IMR-90 (cell line): ENCODE measurements at regions not wholly inside any gene's neighbourhood (a gene's known extent, or its start where the extent isn't known, plus 50 kb on each side); places are given as distances from the start of the nearest gene placed in this dataset.

Source experiments
- ATAC-seq: fragments of 200-7000 bp; cut with Tn5 transposase; 2 replicates; pipeline ENCODE4 v1.9.1; 2020; ENCODE audit warnings: low read depth, mild to moderate bottlenecking, moderate library complexity
- BruUV-seq: library from RNA; stranded (reverse); fragments of 400-500 nt; replicated peaks from 2 replicates; lab custom pipeline; 2021; lab: Mats Ljungman, UMichigan
- CTCF ChIA-PET: fragments of 300-600 bp; formaldehyde crosslinking; extraction: SDS; loops from one replicate; lab custom pipeline; 2021; ENCODE audit warnings: antibody characterized with exemption; lab: Yijun Ruan, JAX
- POLR2A ChIA-PET: fragments of 300-600 bp; sonication (Branson Sonifier 250); formaldehyde crosslinking; loops from one replicate; lab custom pipeline; 2022; ENCODE audit warnings: antibody characterized with exemption; ENCODE audit not compliant: unreplicated experiment; lab: Charles Lee
- DNase-seq: peaks from one replicate; pipeline ENCODE4 v3.0.0; 2013
- H2AFZ ChIP-seq: replicated peaks from 2 replicates; pipeline ENCODE3; 2013; ENCODE audit warnings: low read length, mild to moderate bottlenecking; ENCODE audit not compliant: poor library complexity
- H2AK5ac ChIP-seq: 2 replicates; pipeline ENCODE4 v1.6.1; 2013; ENCODE audit warnings: low read depth, low read length, inconsistent platforms
- H2AK9ac ChIP-seq: replicated peaks from 2 replicates; pipeline ENCODE3; 2013; ENCODE audit warnings: mild to moderate bottlenecking, low read depth, low read length, moderate library complexity; ENCODE audit not compliant: poor library complexity
- H2BK120ac ChIP-seq: 2 replicates; pipeline ENCODE4 v1.6.1; 2013; ENCODE audit warnings: low read depth, low read length, inconsistent platforms
- H2BK15ac ChIP-seq: 3 replicates; pipeline ENCODE4 v1.6.1; 2013; ENCODE audit warnings: low read depth, low read length, inconsistent platforms
- H2BK20ac ChIP-seq: 2 replicates; pipeline ENCODE4 v1.6.1; 2013; ENCODE audit warnings: low read depth, mild to moderate bottlenecking, inconsistent platforms, low read length, moderate library complexity
- H2BK5ac ChIP-seq: 2 replicates; pipeline ENCODE4 v1.6.1; 2013; ENCODE audit warnings: mild to moderate bottlenecking, low read depth, low read length, inconsistent platforms; ENCODE audit not compliant: poor library complexity, severe bottlenecking
- H3K14ac ChIP-seq: replicated peaks from 2 replicates; pipeline ENCODE4 v1.6.1; 2013; ENCODE audit warnings: low read depth, low read length, inconsistent platforms
- H3K18ac ChIP-seq: 2 replicates; pipeline ENCODE4 v1.6.1; 2013; ENCODE audit warnings: low read depth, low read length, control low read depth
- H3K23ac ChIP-seq: 2 replicates; pipeline ENCODE4 v1.6.1; 2013; ENCODE audit warnings: low read depth, low read length, inconsistent platforms
- H3K27ac ChIP-seq: 2 replicates; pipeline ENCODE4 v1.5.1; 2013; ENCODE audit warnings: mild to moderate bottlenecking, control low read depth, low read length; ENCODE audit not compliant: insufficient read depth
- H3K27me3 ChIP-seq: 2 replicates; pipeline ENCODE4 v1.6.1; 2013; ENCODE audit warnings: low read length; ENCODE audit not compliant: control insufficient read depth, insufficient read depth
- H3K36me3 ChIP-seq: 2 replicates; pipeline ENCODE4 v1.6.1; 2013; ENCODE audit warnings: low read length, mixed read lengths; ENCODE audit not compliant: control insufficient read depth, insufficient read depth
- H3K4ac ChIP-seq: 2 replicates; pipeline ENCODE4 v1.6.1; 2013; ENCODE audit warnings: low read depth, low read length, inconsistent platforms
- H3K4me1 ChIP-seq: 2 replicates; pipeline ENCODE4 v1.6.1; 2013; ENCODE audit warnings: low read length, mixed read lengths; ENCODE audit not compliant: control insufficient read depth, insufficient read depth
- H3K4me2 ChIP-seq: 2 replicates; pipeline ENCODE4 v1.6.1; 2013; ENCODE audit warnings: low read depth, mild to moderate bottlenecking, control low read depth, low read length, moderate library complexity
- H3K4me3 ChIP-seq: 2 replicates; pipeline ENCODE4 v1.5.1; 2013; ENCODE audit warnings: low read depth, mild to moderate bottlenecking, control low read depth, low read length, moderate library complexity; ENCODE audit not compliant: insufficient read depth
- H3K56ac ChIP-seq: 2 replicates; pipeline ENCODE4 v1.6.1; 2013; ENCODE audit warnings: low read length, inconsistent platforms; ENCODE audit not compliant: insufficient read depth; ENCODE audit errors: extremely low read depth
- H3K79me1 ChIP-seq, 2 experiments: 2 replicates each; pipeline ENCODE4 v1.6.1; 2013; ENCODE audit warnings: low read length in 2 of 2, inconsistent platforms in 1 of 2, low read depth in 1 of 2
- H3K9ac ChIP-seq: 2 replicates; pipeline ENCODE4 v1.6.1; 2013; ENCODE audit warnings: low read depth, low read length, control low read depth
- H3K9me1 ChIP-seq: 2 replicates; pipeline ENCODE4 v1.6.1; 2013; ENCODE audit warnings: low read length, inconsistent platforms; ENCODE audit not compliant: insufficient read depth
- H3K9me3 ChIP-seq: 2 replicates; pipeline ENCODE4 v1.6.1; 2013; ENCODE audit warnings: low read length; ENCODE audit not compliant: control insufficient read depth, insufficient read depth
- H4K20me1 ChIP-seq: 2 replicates; pipeline ENCODE4 v1.6.1; 2013; ENCODE audit warnings: low read length, inconsistent platforms; ENCODE audit not compliant: insufficient read depth
- H4K5ac ChIP-seq: 2 replicates; pipeline ENCODE4 v1.6.1; 2013; ENCODE audit warnings: mild to moderate bottlenecking, low read depth, low read length, control low read depth
- H4K8ac ChIP-seq, 2 experiments: 2 replicates each; pipeline ENCODE4 v1.6.1; 2013; ENCODE audit warnings: low read depth in 2 of 2, low read length in 2 of 2, control low read depth in 1 of 2, inconsistent platforms in 1 of 2
- H4K91ac ChIP-seq: 2 replicates; pipeline ENCODE4 v1.6.1; 2013; ENCODE audit warnings: low read depth, low read length, inconsistent platforms; ENCODE audit not compliant: insufficient read depth
- BHLHE40 ChIP-seq: fragments of 150-350 bp; IDR thresholded peaks from 2 replicates; pipeline ENCODE4 v1.6.1; 2016; ENCODE audit warnings: mild to moderate bottlenecking, low read depth, low read length
- CEBPB ChIP-seq: IDR thresholded peaks from 2 replicates; pipeline ENCODE4 v1.6.1; 2012; ENCODE audit warnings: low read depth, low read length, improper control_type of control experiment
- CHD1 ChIP-seq: IDR thresholded peaks from 2 replicates; pipeline ENCODE4 v1.6.1; 2012; ENCODE audit warnings: low read depth, low read length, improper control_type of control experiment
- CTCF ChIP-seq: conservative IDR thresholded peaks from 2 replicates; pipeline ENCODE4 v1.5.1; 2012; ENCODE audit warnings: mild to moderate bottlenecking, low read depth, low read length, improper control_type of control experiment
- FOS ChIP-seq: fragments of 150-350 bp; IDR thresholded peaks from 2 replicates; pipeline ENCODE4 v1.6.1; 2016; ENCODE audit warnings: low read depth, low read length
- MAFK ChIP-seq: IDR thresholded peaks from 2 replicates; pipeline ENCODE4 v1.6.1; 2012; ENCODE audit warnings: low read depth, low read length, improper control_type of control experiment
- MXI1 ChIP-seq: IDR thresholded peaks from 2 replicates; pipeline ENCODE4 v1.6.1; 2012; ENCODE audit warnings: low read depth, mild to moderate bottlenecking, low read length, moderate library complexity, borderline replicate concordance
- NFE2L2 ChIP-seq: fragments of 150-350 bp; IDR thresholded peaks from 2 replicates; pipeline ENCODE4 v1.6.1; 2016; ENCODE audit warnings: low read depth, mild to moderate bottlenecking, low read length
- POLR2A ChIP-seq: IDR thresholded peaks from 2 replicates; pipeline ENCODE4 v1.6.1; 2012; ENCODE audit warnings: mild to moderate bottlenecking, low read depth, low read length
- RAD21 ChIP-seq: IDR thresholded peaks from 2 replicates; pipeline ENCODE4 v1.6.1; 2012; ENCODE audit warnings: low read length, improper control_type of control experiment
- RCOR1 ChIP-seq: IDR thresholded peaks from 2 replicates; pipeline ENCODE4 v1.6.1; 2012; ENCODE audit warnings: mild to moderate bottlenecking, low read length, improper control_type of control experiment; ENCODE audit not compliant: insufficient replicate concordance
- WGBS, 2 experiments: methylation state at CpG; one replicate each; pipeline versions ENCODE4 v1.1.5 to v1.1.7; 2013; ENCODE audit warnings: missing lambda C conversion rate in 2 of 2; ENCODE audit not compliant: insufficient read length in 1 of 2; ENCODE audit errors: extremely low coverage in 2 of 2; 5-methylcytosine and 5-hydroxymethylcytosine counted together
- dilution Hi-C: fragments of 300-500 bp; cut with HindIII; formaldehyde crosslinking; loops from one replicate; pipeline ENCODE4 v1.14.3; 2018; ENCODE audit warnings: low sequenced_read_pairs; ENCODE audit not compliant: unreplicated experiment
- in situ Hi-C: fragments of 300-500 bp; cut with MboI; formaldehyde crosslinking; loops from 3 replicates; pipeline ENCODE4 v1.14.3; 2019; ENCODE audit warnings: low sequenced_read_pairs, inconsistent platforms, mixed read lengths
- intact Hi-C: fragments of 100-400 bp; cut with micrococcal nuclease; formaldehyde crosslinking; loops from 2 replicates; pipeline ENCODE4 v1.10.0; 2022
- TF ChIP-seq, protein P1 (sequence below): fragments of 150-350 bp; IDR thresholded peaks from 2 replicates; pipeline ENCODE4 v1.6.1; 2017; ENCODE audit warnings: mild to moderate bottlenecking, antibody characterized with exemption, low read length, low read depth
- TF ChIP-seq, protein P2 (sequence below): fragments of 150-350 bp; IDR thresholded peaks from 2 replicates; pipeline ENCODE4 v1.6.1; 2016; ENCODE audit warnings: low read depth, mild to moderate bottlenecking, low read length, moderate library complexity, borderline replicate concordance

GRCh38 chr10:53108317-53108934 is 335.8 kb upstream of the MBL2 start:
- no CpG with 5 or more reads among the region's 4 CpGs for WGBS, 2 experiments
- no peak overlapping the region for H3K14ac ChIP-seq
- H4K91ac ChIP-seq: no peak overlapping the region
- in situ Hi-C loops: no loop called here
- no peaks in the 10 kb centered on the region for H3K9me1 ChIP-seq
- DNase-seq (no peak), ATAC-seq (no peak)
- no peaks in the 10 kb centered on the region for H3K4me1 ChIP-seq
- no peak overlapping the region for H3K4ac ChIP-seq
- no peaks in the 10 kb centered on the region for H3K36me3 ChIP-seq
- ChIA-PET POLR2A (no interaction called here), CTCF (no interaction called here)
- no peak for TF ChIP-seq RCOR1
- no peak for TF ChIP-seq CEBPB
- TF ChIP-seq, protein P1, sequence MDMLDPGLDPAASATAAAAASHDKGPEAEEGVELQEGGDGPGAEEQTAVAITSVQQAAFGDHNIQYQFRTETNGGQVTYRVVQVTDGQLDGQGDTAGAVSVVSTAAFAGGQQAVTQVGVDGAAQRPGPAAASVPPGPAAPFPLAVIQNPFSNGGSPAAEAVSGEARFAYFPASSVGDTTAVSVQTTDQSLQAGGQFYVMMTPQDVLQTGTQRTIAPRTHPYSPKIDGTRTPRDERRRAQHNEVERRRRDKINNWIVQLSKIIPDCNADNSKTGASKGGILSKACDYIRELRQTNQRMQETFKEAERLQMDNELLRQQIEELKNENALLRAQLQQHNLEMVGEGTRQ: no peak
- no peak for TF ChIP-seq POLR2A
- TF ChIP-seq NFE2L2: no peak
- no peak for TF ChIP-seq MXI1
- no peak for TF ChIP-seq CHD1
- TF ChIP-seq, protein P2, sequence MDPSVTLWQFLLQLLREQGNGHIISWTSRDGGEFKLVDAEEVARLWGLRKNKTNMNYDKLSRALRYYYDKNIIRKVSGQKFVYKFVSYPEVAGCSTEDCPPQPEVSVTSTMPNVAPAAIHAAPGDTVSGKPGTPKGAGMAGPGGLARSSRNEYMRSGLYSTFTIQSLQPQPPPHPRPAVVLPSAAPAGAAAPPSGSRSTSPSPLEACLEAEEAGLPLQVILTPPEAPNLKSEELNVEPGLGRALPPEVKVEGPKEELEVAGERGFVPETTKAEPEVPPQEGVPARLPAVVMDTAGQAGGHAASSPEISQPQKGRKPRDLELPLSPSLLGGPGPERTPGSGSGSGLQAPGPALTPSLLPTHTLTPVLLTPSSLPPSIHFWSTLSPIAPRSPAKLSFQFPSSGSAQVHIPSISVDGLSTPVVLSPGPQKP: no peak
- no peak for TF ChIP-seq FOS
- no peak for TF ChIP-seq CTCF
- TF ChIP-seq MAFK: no peak
- TF ChIP-seq BHLHE40: no peak
- TF ChIP-seq RAD21: no peak
- H2AFZ ChIP-seq: no peak overlapping the region
- H3K56ac ChIP-seq: no peak overlapping the region
- H3K27me3 ChIP-seq: no peaks in the 10 kb centered on the region
- H3K79me1 ChIP-seq: no peaks in the 10 kb centered on the region
- H3K9me3 ChIP-seq: no peaks in the 10 kb centered on the region
- no peak overlapping the region for H3K18ac ChIP-seq
- H3K4me3 ChIP-seq: no peak overlapping the region
- no peak overlapping the region for H3K27ac ChIP-seq
- no peak overlapping the region for H2AK5ac ChIP-seq
- no peak overlapping the region for H2BK120ac ChIP-seq
- H4K20me1 ChIP-seq: no peaks in the 10 kb centered on the region
- H2BK5ac ChIP-seq: no peak overlapping the region
- no peak overlapping the region for H2BK15ac ChIP-seq
- dilution Hi-C loops: no loop called here
- no peak overlapping the region for H4K8ac ChIP-seq
- no peak overlapping the region for H3K9ac ChIP-seq
- no peak overlapping the region for H3K23ac ChIP-seq
- no TSS peak for BruUV-seq
- no peak overlapping the region for H3K4me2 ChIP-seq
- H4K5ac ChIP-seq: no peak overlapping the region
- H2BK20ac ChIP-seq: no peak overlapping the region
- no peak overlapping the region for H2AK9ac ChIP-seq
- intact Hi-C loops: no loop called here
